ENCODE measurements at regions not wholly inside any gene's neighbourhood (a gene's known extent, or its start where the extent isn't known, plus 50 kb on each side); places are given as distances from the start of the nearest gene placed in this dataset.

- intact Hi-C loops (cut with DNase I; ENCODE audit: low total_unique reads) = no loop called here
- H3K9me3 ChIP-seq = no peaks in the 10 kb centered on the region
- no peak overlapping the region for H3K27ac ChIP-seq
- no peaks in the 10 kb centered on the region for H3K4me1 ChIP-seq
- no peak for TF ChIP-seq POLR2A (IDR thresholded peaks at IDR 0.05)
- no peak for TF ChIP-seq CTCF (IDR thresholded peaks at IDR 0.05)
- no peak for DNase-seq
- no peak overlapping the region for H3K4me3 ChIP-seq
- no peaks in the 10 kb centered on the region for H3K36me3 ChIP-seq
- no peaks in the 10 kb centered on the region for H3K27me3 ChIP-seq
These were observed 358.8 kb upstream of the BRINP1 start for GRCh38 chr9:119727988-119728387.

- Histone ChIP-seq H3K36me3 (no peaks in the 10 kb centered on the region), H3K9me3 (no peaks in the 10 kb centered on the region), H3K27me3 (no peaks in the 10 kb centered on the region), H3K27ac (no peak overlapping the region), H3K4me3 (no peak overlapping the region), H3K4me1 (no peaks in the 10 kb centered on the region)
- TF ChIP-seq POLR2A (IDR thresholded peaks at IDR 0.05) (no peak), CTCF (IDR thresholded peaks at IDR 0.05) (no peak)
- DNase-seq = no peak
- intact Hi-C loops (cut with DNase I; ENCODE audit: low total_unique reads) = no loop called here
These were observed 356.8 kb upstream of the BRINP1 start for GRCh38 chr9:119726035-119726434.

- Histone ChIP-seq H3K9me3 (no peaks in the 10 kb centered on the region), H3K4me1 (no peaks in the 10 kb centered on the region), H3K27me3 (no peaks in the 10 kb centered on the region), H3K4me3 (no peak overlapping the region), H3K36me3 (no peaks in the 10 kb centered on the region), H3K27ac (no peak overlapping the region)
- intact Hi-C loops (cut with DNase I; ENCODE audit: low total_unique reads) = no loop called here
- no peak for TF ChIP-seq POLR2A (IDR thresholded peaks at IDR 0.05)
- no peak for TF ChIP-seq CTCF (IDR thresholded peaks at IDR 0.05)
- DNase-seq = no peak
These were observed 353.1 kb upstream of the BRINP1 start for GRCh38 chr9:119722384-119722783.

GRCh38 chr9:119712325-119712724 lies 343.1 kb upstream of the BRINP1 start:
- intact Hi-C loops (cut with DNase I; ENCODE audit: low total_unique reads) = no loop called here
- Histone ChIP-seq H3K27ac (no peak overlapping the region), H3K4me3 (no peak overlapping the region), H3K9me3 (no peaks in the 10 kb centered on the region), H3K36me3 (no peaks in the 10 kb centered on the region), H3K4me1 (no peaks in the 10 kb centered on the region), H3K27me3 (no peaks in the 10 kb centered on the region)
- no peak for DNase-seq
- TF ChIP-seq CTCF (IDR thresholded peaks at IDR 0.05) = no peak
- TF ChIP-seq POLR2A (IDR thresholded peaks at IDR 0.05) = no peak

GRCh38 chr9:119709431-119709830 lies 340.2 kb upstream of the BRINP1 start:
- H3K36me3 ChIP-seq = no peaks in the 10 kb centered on the region
- intact Hi-C loops (cut with DNase I; ENCODE audit: low total_unique reads) = no loop called here
- DNase-seq = no peak
- TF ChIP-seq POLR2A (IDR thresholded peaks at IDR 0.05) = no peak
- no peak for TF ChIP-seq CTCF (IDR thresholded peaks at IDR 0.05)
- H3K4me1 ChIP-seq = no peaks in the 10 kb centered on the region
- H3K27me3 ChIP-seq = no peaks in the 10 kb centered on the region
- H3K27ac ChIP-seq = no peak overlapping the region
- H3K4me3 ChIP-seq = no peak overlapping the region
- H3K9me3 ChIP-seq = no peaks in the 10 kb centered on the region

Measured in uterus (tissue), 3 donors.